ENCODE measurements at regions not wholly inside any gene's neighbourhood (a gene's known extent, or its start where the extent isn't known, plus 50 kb on each side); places are given as distances from the start of the nearest gene placed in this dataset.

- no peaks in the 10 kb centered on the region for H3K36me3 ChIP-seq (ENCODE audit: control insufficient read depth in 1 of 2, insufficient read depth in 2 of 2, low read length in 2 of 2)
- H2BK5ac ChIP-seq (ENCODE audit: low read depth, low read length, poor library complexity), result no peak overlapping the region
These were observed 2143.5 kb upstream of the AGA start for GRCh38 chr4:179585761-179586160.

GRCh38 chr4:179586460-179586859 lies 2144.2 kb upstream of the AGA start:
- H3K9me3 ChIP-seq (ENCODE audit: insufficient read depth, low read depth, low read length), result no peaks in the 10 kb centered on the region
- no peak overlapping the region for H3K4me2 ChIP-seq (ENCODE audit: low read length)
- H3K27me3 ChIP-seq (ENCODE audit: insufficient read depth, low read length), result no peaks in the 10 kb centered on the region
- no peaks in the 10 kb centered on the region for H3K79me1 ChIP-seq (ENCODE audit: low read length)
- H3K4me1 ChIP-seq (ENCODE audit: control insufficient read depth in 1 of 2, insufficient read depth in 2 of 2, low read length in 2 of 2), result no peaks in the 10 kb centered on the region
- H2AFZ ChIP-seq (ENCODE audit: insufficient read depth, low read length, poor library complexity), result no peak overlapping the region
- no peak overlapping the region for H4K8ac ChIP-seq (ENCODE audit: low read depth, low read length)
- H3K36me3 ChIP-seq (ENCODE audit: control insufficient read depth in 1 of 2, insufficient read depth in 2 of 2, low read length in 2 of 2), result no peaks in the 10 kb centered on the region
- H4K91ac ChIP-seq (ENCODE audit: low read depth, low read length), result no peak overlapping the region
- no CpG with 5 or more reads among the region's 8 CpGs for WGBS (ENCODE audit: extremely low coverage, insufficient coverage, insufficient read length)
- no peak overlapping the region for H3K23ac ChIP-seq (ENCODE audit: low read length)
- no peak overlapping the region for H3K4me3 ChIP-seq (ENCODE audit: low read depth, low read length)
- H4K12ac ChIP-seq (ENCODE audit: low read depth, low read length), result no peak overlapping the region
- no peak overlapping the region for H2BK12ac ChIP-seq (ENCODE audit: low read length)
- no peaks in the 10 kb centered on the region for H3K79me2 ChIP-seq (ENCODE audit: control insufficient read depth, insufficient read depth, low read length, poor library complexity)
- DNase-seq, result no peak
- H3K18ac ChIP-seq (ENCODE audit: low read length), result no peak overlapping the region
- no peak overlapping the region for H3K27ac ChIP-seq (ENCODE audit: low read depth, low read length)
- H2AK5ac ChIP-seq (ENCODE audit: low read length), result no peak overlapping the region
- no peak overlapping the region for H3K4ac ChIP-seq (ENCODE audit: low read depth, low read length)
- no peak overlapping the region for H3K9ac ChIP-seq (ENCODE audit: low read length)
- H2BK120ac ChIP-seq (ENCODE audit: insufficient read depth, low read length, poor library complexity), result no peak overlapping the region
- H2BK5ac ChIP-seq (ENCODE audit: low read depth, low read length, poor library complexity), result no peak overlapping the region
- no peak overlapping the region for H3K14ac ChIP-seq (ENCODE audit: low read length)

More at GRCh38 chr4:179585761-179586160, 2143.5 kb upstream of the AGA start:
- H2AFZ ChIP-seq (ENCODE audit: insufficient read depth, low read length, poor library complexity), result no peak overlapping the region
- H3K4ac ChIP-seq (ENCODE audit: low read depth, low read length), result no peak overlapping the region
- no peaks in the 10 kb centered on the region for H3K79me2 ChIP-seq (ENCODE audit: control insufficient read depth, insufficient read depth, low read length, poor library complexity)
- H2BK120ac ChIP-seq (ENCODE audit: insufficient read depth, low read length, poor library complexity), result no peak overlapping the region
- H4K12ac ChIP-seq (ENCODE audit: low read depth, low read length), result no peak overlapping the region
- no peak overlapping the region for H3K27ac ChIP-seq (ENCODE audit: low read depth, low read length)
- no CpG with 5 or more reads among the region's 3 CpGs for WGBS (ENCODE audit: extremely low coverage, insufficient coverage, insufficient read length)
- H3K27me3 ChIP-seq (ENCODE audit: insufficient read depth, low read length), result no peaks in the 10 kb centered on the region
- DNase-seq, result no peak
- no peak overlapping the region for H4K8ac ChIP-seq (ENCODE audit: low read depth, low read length)
- H3K9me3 ChIP-seq (ENCODE audit: insufficient read depth, low read depth, low read length), result no peaks in the 10 kb centered on the region
- H2AK5ac ChIP-seq (ENCODE audit: low read length), result no peak overlapping the region
- no peak overlapping the region for H2BK12ac ChIP-seq (ENCODE audit: low read length)
- no peak overlapping the region for H3K9ac ChIP-seq (ENCODE audit: low read length)
- no peak overlapping the region for H3K18ac ChIP-seq (ENCODE audit: low read length)
- H3K79me1 ChIP-seq (ENCODE audit: low read length), result no peaks in the 10 kb centered on the region
- no peak overlapping the region for H4K91ac ChIP-seq (ENCODE audit: low read depth, low read length)
- no peaks in the 10 kb centered on the region for H3K4me1 ChIP-seq (ENCODE audit: control insufficient read depth in 1 of 2, insufficient read depth in 2 of 2, low read length in 2 of 2)
- H3K14ac ChIP-seq (ENCODE audit: low read length), result no peak overlapping the region
- no peak overlapping the region for H3K4me3 ChIP-seq (ENCODE audit: low read depth, low read length)
- no peak overlapping the region for H3K4me2 ChIP-seq (ENCODE audit: low read length)
- no peak overlapping the region for H3K23ac ChIP-seq (ENCODE audit: low read length)

DNA sequence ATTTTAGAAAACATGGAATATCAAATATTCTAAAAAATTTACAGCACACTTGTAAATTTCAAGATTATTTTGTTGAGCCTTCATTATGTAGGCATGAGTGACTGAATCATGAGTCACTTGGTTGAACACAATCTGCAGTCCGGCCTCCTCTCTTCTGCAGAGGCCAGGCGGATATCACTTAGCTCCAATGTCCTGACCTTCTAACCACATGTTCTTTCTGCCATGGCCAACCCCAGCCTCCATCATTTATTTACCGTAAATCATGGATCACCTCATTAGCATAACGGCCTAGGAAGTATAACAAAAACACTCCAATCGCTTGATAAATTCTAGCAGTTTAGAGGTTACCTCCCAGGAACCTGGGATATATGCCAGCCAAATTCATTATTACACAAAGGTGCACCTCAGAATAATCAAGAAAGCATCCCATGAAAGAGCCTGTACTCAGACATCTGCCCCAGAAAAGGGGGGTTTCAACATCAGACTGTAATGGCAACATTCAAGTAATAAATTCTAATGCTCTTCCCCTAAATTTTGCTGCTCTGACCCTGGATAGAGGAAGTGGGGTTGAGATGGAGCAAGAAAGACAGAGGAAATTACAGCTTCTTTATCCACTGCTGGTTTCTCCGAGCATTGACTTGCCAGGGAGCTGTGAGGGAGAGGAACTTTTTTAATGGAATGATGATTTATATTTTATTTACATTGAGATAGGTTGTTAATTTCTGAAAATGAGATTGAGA lies 2153.6 kb upstream of the AGA start:
- H3K9me3 ChIP-seq (ENCODE audit: insufficient read depth, low read depth, low read length), result no peaks in the 10 kb centered on the region
- no peaks in the 10 kb centered on the region for H3K27me3 ChIP-seq (ENCODE audit: insufficient read depth, low read length)
- H3K9ac ChIP-seq (ENCODE audit: low read length), result no peak overlapping the region
- no peak overlapping the region for H2BK120ac ChIP-seq (ENCODE audit: insufficient read depth, low read length, poor library complexity)
- H3K27ac ChIP-seq (ENCODE audit: low read depth, low read length), result no peak overlapping the region
- no peak overlapping the region for H3K18ac ChIP-seq (ENCODE audit: low read length)
- H4K8ac ChIP-seq (ENCODE audit: low read depth, low read length), result no peak overlapping the region
- no peaks in the 10 kb centered on the region for H3K4me1 ChIP-seq (ENCODE audit: control insufficient read depth in 1 of 2, insufficient read depth in 2 of 2, low read length in 2 of 2)
- H4K12ac ChIP-seq (ENCODE audit: low read depth, low read length), result no peak overlapping the region
- no CpG with 5 or more reads among the region's 6 CpGs for WGBS (ENCODE audit: extremely low coverage, insufficient coverage, insufficient read length)
- H2BK12ac ChIP-seq (ENCODE audit: low read length), result no peak overlapping the region
- no peak overlapping the region for H2AFZ ChIP-seq (ENCODE audit: insufficient read depth, low read length, poor library complexity)
- H3K79me1 ChIP-seq (ENCODE audit: low read length), result no peaks in the 10 kb centered on the region
- DNase-seq, result no peak
- no peak overlapping the region for H3K23ac ChIP-seq (ENCODE audit: low read length)
- no peak overlapping the region for H3K14ac ChIP-seq (ENCODE audit: low read length)
- no peak overlapping the region for H2BK5ac ChIP-seq (ENCODE audit: low read depth, low read length, poor library complexity)
- no peaks in the 10 kb centered on the region for H3K36me3 ChIP-seq (ENCODE audit: control insufficient read depth in 1 of 2, insufficient read depth in 2 of 2, low read length in 2 of 2)
- H3K4me2 ChIP-seq (ENCODE audit: low read length), result no peak overlapping the region
- H4K91ac ChIP-seq (ENCODE audit: low read depth, low read length), result no peak overlapping the region
- no peak overlapping the region for H2AK5ac ChIP-seq (ENCODE audit: low read length)
- no peak overlapping the region for H3K4me3 ChIP-seq (ENCODE audit: low read depth, low read length)
- H3K79me2 ChIP-seq (ENCODE audit: control insufficient read depth, insufficient read depth, low read length, poor library complexity), result no peaks in the 10 kb centered on the region
- H3K4ac ChIP-seq (ENCODE audit: low read depth, low read length), result no peak overlapping the region

DNA sequence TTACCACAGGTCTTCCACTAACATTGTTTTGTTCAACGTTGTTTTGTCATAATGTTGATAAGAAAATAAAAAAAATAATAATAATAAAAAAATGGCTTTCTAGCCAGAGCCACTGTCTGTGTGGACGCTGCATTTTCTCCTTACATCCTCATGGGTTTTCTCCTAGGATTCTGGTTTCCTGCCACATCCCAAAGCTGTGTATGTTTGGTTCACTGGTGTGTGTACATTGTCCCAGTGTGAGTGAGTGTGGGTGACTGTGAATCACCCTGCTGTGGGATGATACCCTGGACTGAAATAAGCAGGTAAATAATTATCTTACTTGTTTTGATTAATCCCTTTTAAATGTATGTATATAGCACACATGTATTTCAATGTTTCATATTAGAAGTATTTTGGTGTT lies 2154.4 kb upstream of the AGA start:
- no peak overlapping the region for H4K8ac ChIP-seq (ENCODE audit: low read depth, low read length)
- no peak overlapping the region for H4K91ac ChIP-seq (ENCODE audit: low read depth, low read length)
- no peak for DNase-seq
- no CpG with 5 or more reads among the region's 2 CpGs for WGBS (ENCODE audit: extremely low coverage, insufficient coverage, insufficient read length)
- H3K79me1 ChIP-seq (ENCODE audit: low read length), result no peaks in the 10 kb centered on the region
- H3K4ac ChIP-seq (ENCODE audit: low read depth, low read length), result no peak overlapping the region
- H2AK5ac ChIP-seq (ENCODE audit: low read length), result no peak overlapping the region
- no peak overlapping the region for H3K4me2 ChIP-seq (ENCODE audit: low read length)
- H3K79me2 ChIP-seq (ENCODE audit: control insufficient read depth, insufficient read depth, low read length, poor library complexity), result no peaks in the 10 kb centered on the region
- H2BK120ac ChIP-seq (ENCODE audit: insufficient read depth, low read length, poor library complexity), result no peak overlapping the region
- H3K4me1 ChIP-seq (ENCODE audit: control insufficient read depth in 1 of 2, insufficient read depth in 2 of 2, low read length in 2 of 2), result no peaks in the 10 kb centered on the region
- no peak overlapping the region for H3K4me3 ChIP-seq (ENCODE audit: low read depth, low read length)
- no peak overlapping the region for H3K27ac ChIP-seq (ENCODE audit: low read depth, low read length)
- H3K36me3 ChIP-seq (ENCODE audit: control insufficient read depth in 1 of 2, insufficient read depth in 2 of 2, low read length in 2 of 2), result no peaks in the 10 kb centered on the region
- H2BK5ac ChIP-seq (ENCODE audit: low read depth, low read length, poor library complexity), result no peak overlapping the region
- H3K23ac ChIP-seq (ENCODE audit: low read length), result no peak overlapping the region
- H2BK12ac ChIP-seq (ENCODE audit: low read length), result no peak overlapping the region
- no peaks in the 10 kb centered on the region for H3K27me3 ChIP-seq (ENCODE audit: insufficient read depth, low read length)
- no peaks in the 10 kb centered on the region for H3K9me3 ChIP-seq (ENCODE audit: insufficient read depth, low read depth, low read length)
- no peak overlapping the region for H3K9ac ChIP-seq (ENCODE audit: low read length)
- H3K18ac ChIP-seq (ENCODE audit: low read length), result no peak overlapping the region
- H3K14ac ChIP-seq (ENCODE audit: low read length), result no peak overlapping the region
- H2AFZ ChIP-seq (ENCODE audit: insufficient read depth, low read length, poor library complexity), result no peak overlapping the region
- no peak overlapping the region for H4K12ac ChIP-seq (ENCODE audit: low read depth, low read length)
